Keratinocyte (primary cell): ENCODE measurements at regions not wholly inside any gene's neighbourhood (a gene's known extent, or its start where the extent isn't known, plus 50 kb on each side); places are given as distances from the start of the nearest gene placed in this dataset.

Source experiments
- CTCF ChIP-seq, 3 experiments: IDR thresholded peaks in 1 of 3; conservative IDR thresholded peaks in 1 of 3; optimal IDR thresholded peaks in 1 of 3; 2 replicates in 2 of 3; 3 replicates in 1 of 3; pipeline versions ENCODE3 to v1.5.1; 2011; ENCODE audit warnings: low read length in 3 of 3, mild to moderate bottlenecking in 3 of 3, moderate library complexity in 2 of 3, control low read depth in 1 of 3, inconsistent platforms in 1 of 3; ENCODE audit not compliant: insufficient read depth in 2 of 3; ENCODE audit errors: extremely low read depth in 1 of 3
- EZH2 ChIP-seq: IDR thresholded peaks from one replicate; pipeline ENCODE4 v1.6.1; 2012; ENCODE audit warnings: inconsistent platforms, mild to moderate bottlenecking, low read length, moderate library complexity

- TF ChIP-seq CTCF (optimal IDR thresholded peaks at IDR 0.05 in 1 of 3, IDR thresholded peaks at IDR 0.05 in 1 of 3, conservative IDR thresholded peaks at IDR 0.05 in 1 of 3; ENCODE audit: extremely low read depth in 1 of 3, insufficient read depth in 2 of 3, low read length in 3 of 3) (no peak), EZH2 (no peak)
Observed at GRCh38 chr10:108392286-108392685, 1227.8 kb upstream of the SORCS1 start.
